H1 (cell line): ENCODE measurements at regions not wholly inside any gene's neighbourhood (a gene's known extent, or its start where the extent isn't known, plus 50 kb on each side); places are given as distances from the start of the nearest gene placed in this dataset.

Source experiments
- CHD7 ChIP-seq: fragments of 300-600 bp; sonication (generic); IDR thresholded peaks from 2 replicates; pipeline ENCODE4 v1.7.1; 2012; ENCODE audit warnings: low read length, moderate library complexity, mild to moderate bottlenecking, inconsistent platforms; ENCODE audit not compliant: insufficient replicate concordance
- KDM4A ChIP-seq: IDR thresholded peaks from one replicate; pipeline ENCODE4 v1.7.1; 2012; ENCODE audit warnings: low read depth, mild to moderate bottlenecking, moderate library complexity, low read length, inconsistent platforms; ENCODE audit not compliant: severe bottlenecking
- SIN3A ChIP-seq, 2 experiments: IDR thresholded peaks in 1 of 2; conservative IDR thresholded peaks in 1 of 2; 2 replicates each; pipeline ENCODE4 v1.6.1; 2011 to 2012; ENCODE audit warnings: low read length in 2 of 2, improper control_type of control experiment in 1 of 2, low read depth in 1 of 2, mild to moderate bottlenecking in 1 of 2
- SUZ12 ChIP-seq: fragments of 200-600 bp; sonication (generic); IDR thresholded peaks from 2 replicates; pipeline ENCODE4 v1.6.1; 2012; ENCODE audit warnings: mild to moderate bottlenecking, inconsistent platforms, low read length, moderate library complexity, mixed read lengths
- TCF12 ChIP-seq: IDR thresholded peaks from 2 replicates; pipeline ENCODE4 v1.6.1; 2011; ENCODE audit warnings: low read depth, mild to moderate bottlenecking, low read length
- TF ChIP-seq, protein P1 (sequence below): IDR thresholded peaks from 2 replicates; pipeline ENCODE4 v1.6.1; 2012; ENCODE audit warnings: inconsistent platforms

GRCh38 chr2:62570861-62571698, 65.1 kb upstream of the TMEM17 start (continued):
- TF ChIP-seq CHD7 (no peak), TCF12 (0 out of 2 replicates have a peak, but pooled peaks have one; percentile 4), KDM4A (peak; percentile 98), SIN3A (conservative IDR thresholded peaks at IDR 0.05 in 1 of 2, IDR thresholded peaks at IDR 0.05 in 1 of 2; ENCODE audit: low read depth in 1 of 2, low read length in 2 of 2) (no peak), SUZ12 (0 out of 2 replicates have a peak, but pooled peaks have one; percentile 36)
- TF ChIP-seq, protein P1, sequence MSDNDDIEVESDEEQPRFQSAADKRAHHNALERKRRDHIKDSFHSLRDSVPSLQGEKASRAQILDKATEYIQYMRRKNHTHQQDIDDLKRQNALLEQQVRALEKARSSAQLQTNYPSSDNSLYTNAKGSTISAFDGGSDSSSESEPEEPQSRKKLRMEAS = peak; percentile 91
